ENCODE measurements at regions not wholly inside any gene's neighbourhood (a gene's known extent, or its start where the extent isn't known, plus 50 kb on each side); places are given as distances from the start of the nearest gene placed in this dataset.

DNA sequence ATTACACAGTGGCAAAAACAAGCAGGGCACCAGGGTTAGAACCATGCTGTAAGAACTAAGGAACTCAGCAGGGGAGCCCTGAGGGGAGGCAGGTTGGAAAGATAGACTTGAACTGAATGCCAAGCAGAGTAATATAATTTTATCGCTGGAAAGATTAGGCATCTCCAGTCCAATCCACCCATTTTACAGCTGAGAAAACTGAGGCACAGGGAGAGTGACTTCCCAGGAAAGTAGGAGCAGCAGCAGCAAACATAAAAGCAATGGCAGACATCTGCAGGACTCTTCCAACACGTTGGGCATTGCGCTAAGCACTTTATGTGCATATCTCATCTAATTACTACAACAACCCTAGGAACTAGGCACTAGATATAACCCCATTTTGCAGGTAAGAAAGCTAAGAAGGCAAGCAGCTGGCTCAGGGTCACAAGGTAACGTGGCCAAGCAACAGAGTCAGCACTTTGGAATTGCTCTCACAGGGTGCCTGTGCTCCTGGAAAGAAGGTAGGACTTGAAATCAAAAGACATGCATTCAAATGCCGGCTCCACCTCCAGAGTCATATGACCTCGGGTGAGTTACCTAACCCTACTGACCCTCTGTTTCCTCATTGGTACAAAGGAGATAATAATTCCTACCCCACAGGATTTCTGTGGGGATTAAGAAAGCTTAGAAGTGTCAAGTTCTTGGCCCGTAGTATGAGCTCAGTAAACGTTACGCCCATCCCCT, 215.3 kb downstream of the BARX2 start:
- no peak for DNase-seq (ENCODE audit: low spot score)

GRCh38 chr11:129591527-129591926, 215.9 kb downstream of the BARX2 start:
- no peak for DNase-seq (ENCODE audit: low spot score)

GRCh38 chr11:129592191-129592590, 216.5 kb downstream of the BARX2 start:
- no peak for DNase-seq (ENCODE audit: low spot score)

GRCh38 chr11:129593098-129593497, 217.4 kb downstream of the BARX2 start:
- no peak for DNase-seq (ENCODE audit: low spot score)

- DNase-seq (ENCODE audit: low spot score): no peak
Observed at GRCh38 chr11:129595038-129595962, 219.7 kb downstream of the BARX2 start.

DNA sequence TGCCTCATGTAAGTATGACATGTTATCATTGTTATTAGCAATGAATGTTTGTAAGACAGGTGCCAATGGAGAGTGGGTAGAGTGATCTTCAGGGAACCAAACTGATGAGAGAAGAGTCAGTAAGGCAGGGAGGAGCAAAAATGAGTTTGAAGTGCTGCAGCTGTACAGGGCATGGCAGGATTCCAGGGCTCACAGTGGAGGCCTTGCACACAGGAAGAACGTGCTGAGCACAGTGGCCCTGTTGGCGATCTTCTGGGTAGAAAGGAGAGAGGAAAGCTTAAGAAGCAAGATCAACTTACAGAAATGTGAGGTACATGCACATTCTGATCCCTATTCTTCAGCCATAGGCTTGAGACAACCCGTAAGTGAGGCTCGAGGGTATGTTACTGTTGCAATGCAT, 219.3 kb upstream of the TMEM45B start:
- no peak for DNase-seq (ENCODE audit: low spot score)

GRCh38 chr11:129598378-129598777, 217.3 kb upstream of the TMEM45B start:
- DNase-seq (ENCODE audit: low spot score): no peak

- DNase-seq (ENCODE audit: low spot score): no peak
Observed at GRCh38 chr11:129605815-129606214, 209.8 kb upstream of the TMEM45B start.

DNA sequence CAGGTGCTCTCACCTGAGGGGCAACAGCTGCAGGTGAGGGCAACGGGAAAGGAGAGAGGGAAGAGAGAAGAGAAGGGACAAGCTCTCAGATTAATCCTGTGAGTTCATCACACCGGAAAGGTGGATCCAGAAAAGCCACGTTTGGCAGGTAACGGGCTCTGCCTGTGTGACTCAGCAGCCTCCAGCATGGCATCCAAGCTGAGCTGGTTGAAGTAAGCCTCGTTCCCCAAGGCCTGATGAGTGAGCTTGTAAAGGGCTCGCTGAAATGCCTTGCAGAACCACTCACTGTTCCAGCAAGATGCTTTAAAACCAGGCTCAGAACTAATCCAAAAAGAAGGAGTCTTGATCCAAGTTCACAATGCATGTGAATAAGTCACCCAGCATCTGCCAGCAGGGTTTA, 206.9 kb upstream of the TMEM45B start:
- no peak for DNase-seq (ENCODE audit: low spot score)

GRCh38 chr11:129610125-129610524, 205.5 kb upstream of the TMEM45B start:
- no peak for DNase-seq (ENCODE audit: low spot score)

DNA sequence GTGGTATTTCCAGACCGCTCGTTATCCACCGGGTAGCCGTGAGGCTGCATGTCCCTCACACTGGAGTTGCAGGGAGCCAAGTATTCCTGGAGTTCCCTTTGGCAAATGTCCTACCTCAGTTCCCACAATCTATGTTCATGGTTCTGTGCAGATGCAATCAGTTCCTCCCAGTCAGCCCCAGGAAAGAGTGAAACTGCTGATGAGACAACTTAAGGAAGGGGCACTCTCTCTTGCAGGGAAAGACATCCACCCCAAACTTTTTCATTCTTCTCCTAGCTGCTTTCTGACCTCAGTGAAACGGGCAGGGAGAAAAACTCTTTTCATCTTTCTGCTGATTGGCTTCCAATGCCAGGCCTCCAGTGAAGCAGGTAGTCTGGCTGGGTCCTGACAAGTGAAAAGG, 205.1 kb upstream of the TMEM45B start:
- DNase-seq (ENCODE audit: low spot score): no peak

- DNase-seq (ENCODE audit: low spot score): no peak
Observed at GRCh38 chr11:129611661-129612446, 203.8 kb upstream of the TMEM45B start.

- DNase-seq (ENCODE audit: low spot score): no peak
Observed at GRCh38 chr11:129612447-129612961, 203.1 kb upstream of the TMEM45B start.

- DNase-seq (ENCODE audit: low spot score): no peak
Observed at GRCh38 chr11:129613071-129613470, 202.6 kb upstream of the TMEM45B start.

- DNase-seq (ENCODE audit: low spot score): no peak
Observed at GRCh38 chr11:129614256-129614944, 201.2 kb upstream of the TMEM45B start.

GRCh38 chr11:129618046-129618569, 197.5 kb upstream of the TMEM45B start:
- no peak for DNase-seq (ENCODE audit: low spot score)

- DNase-seq (ENCODE audit: low spot score): no peak
Observed at GRCh38 chr11:129620237-129621104, 195.2 kb upstream of the TMEM45B start.

DNA sequence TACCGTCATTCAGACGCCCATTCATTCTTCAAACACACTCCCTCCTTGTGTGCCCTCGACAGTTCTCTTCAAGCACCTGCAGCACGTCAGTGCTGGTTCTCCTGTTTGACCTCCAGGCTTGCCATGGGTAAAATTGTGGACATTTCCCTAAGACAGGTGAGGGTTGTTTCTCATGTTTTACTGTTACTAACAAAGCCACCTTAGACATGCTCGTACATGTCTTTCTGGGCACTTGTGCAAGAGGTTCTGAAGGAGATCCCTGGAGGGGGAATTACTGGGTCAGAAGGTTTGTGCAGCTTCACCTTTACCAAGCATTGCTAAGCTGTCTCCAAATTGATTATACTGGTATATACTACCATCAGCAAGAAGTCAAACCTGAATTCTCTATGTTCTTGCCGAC, 189.7 kb upstream of the TMEM45B start:
- DNase-seq (ENCODE audit: low spot score): no peak

- DNase-seq (ENCODE audit: low spot score): no peak
Observed at GRCh38 chr11:129631201-129631600, 184.4 kb upstream of the TMEM45B start.

GRCh38 chr11:129636926-129637325, 178.7 kb upstream of the TMEM45B start:
- DNase-seq (ENCODE audit: low spot score): no peak
